Progenitor cell of endocrine pancreas (in vitro differentiated cells): ENCODE measurements at regions not wholly inside any gene's neighbourhood (a gene's known extent, or its start where the extent isn't known, plus 50 kb on each side); places are given as distances from the start of the nearest gene placed in this dataset.

Experiments
- DNase-seq: peaks from one replicate; pipeline ENCODE4 v3.0.0; 2021; ENCODE audit warnings: low spot score; ENCODE audit not compliant: unreplicated experiment
- H3K27ac Mint-ChIP-seq: 2 replicates; pipeline ENCODE4 v1.8.0; 2021; ENCODE audit warnings: mild to moderate bottlenecking, moderate library complexity, mixed read lengths
- H3K27me3 Mint-ChIP-seq: 2 replicates; pipeline ENCODE4 v1.8.0; 2021; ENCODE audit warnings: mixed read lengths
- H3K36me3 Mint-ChIP-seq: 2 replicates; pipeline ENCODE4 v1.8.0; 2022; ENCODE audit warnings: mixed read lengths; ENCODE audit not compliant: insufficient read depth
- H3K4me1 Mint-ChIP-seq: 2 replicates; pipeline ENCODE4 v1.8.0; 2021; ENCODE audit warnings: low read depth, mixed read lengths
- H3K4me3 Mint-ChIP-seq: 2 replicates; pipeline ENCODE4 v1.8.0; 2021; ENCODE audit warnings: low read depth, mild to moderate bottlenecking, moderate library complexity, mixed read lengths
- H3K9me3 Mint-ChIP-seq: 2 replicates; pipeline ENCODE4 v1.8.0; 2021; ENCODE audit warnings: low read depth, mixed read lengths
- CTCF ChIP-seq: fragments of 200-600 bp; sonication (generic); IDR thresholded peaks from one replicate; pipeline ENCODE4 v1.5.0; 2021; ENCODE audit warnings: antibody characterized with exemption, mild to moderate bottlenecking; ENCODE audit not compliant: unreplicated experiment

DNA sequence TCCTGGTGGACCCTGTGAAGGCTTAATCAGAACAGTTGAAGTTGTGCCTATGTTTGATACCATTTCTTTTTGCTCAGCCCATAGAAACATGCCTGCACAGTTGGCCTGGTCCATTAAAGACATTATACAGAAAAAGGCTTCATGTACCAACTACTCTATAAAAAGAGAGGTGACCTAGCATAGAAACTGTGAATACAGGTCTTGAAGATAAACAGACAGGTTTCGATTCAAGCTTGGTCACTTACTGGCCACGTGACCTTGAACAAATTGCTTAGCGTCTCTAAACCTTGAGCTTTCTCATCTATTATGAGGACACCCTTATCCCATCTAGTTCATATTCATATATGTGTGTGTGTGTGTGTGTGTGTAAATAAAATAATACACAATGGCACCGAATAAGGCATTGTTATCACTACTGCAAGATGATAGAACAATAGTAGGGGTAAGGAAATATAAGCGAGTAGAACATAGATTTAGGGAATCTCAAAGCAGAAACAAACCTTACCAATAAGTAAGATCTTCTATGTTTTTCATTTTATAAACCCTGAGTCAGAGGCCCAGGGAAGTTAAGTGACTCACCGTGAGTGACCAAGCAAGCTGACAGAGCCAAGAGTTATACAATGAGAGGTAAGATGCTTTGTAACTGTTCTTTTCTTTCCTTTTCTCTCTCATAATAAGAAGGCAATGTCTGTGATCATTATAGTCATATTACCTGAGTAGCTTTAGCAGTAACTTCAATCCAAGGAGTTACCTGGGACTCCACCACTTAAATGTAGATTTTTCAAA, 476.8 kb upstream of the DEPDC1 start:
- no peaks in the 10 kb centered on the region for H3K36me3 Mint-ChIP-seq
- no peaks in the 10 kb centered on the region for H3K27me3 Mint-ChIP-seq
- no peak for DNase-seq
- H3K27ac Mint-ChIP-seq: no peak overlapping the region
- peaks cover 9% of the 10 kb centered on the region for H3K4me1 Mint-ChIP-seq
- H3K9me3 Mint-ChIP-seq: no peaks in the 10 kb centered on the region
- no peak overlapping the region for H3K4me3 Mint-ChIP-seq
- no peak for TF ChIP-seq CTCF

GRCh38 chr1:68974447-68974846, 477.6 kb upstream of the DEPDC1 start:
- no peak for TF ChIP-seq CTCF
- Mint-ChIP-seq H3K4me1 (peaks cover 9% of the 10 kb centered on the region), H3K27me3 (no peaks in the 10 kb centered on the region), H3K27ac (no peak overlapping the region), H3K9me3 (no peaks in the 10 kb centered on the region), H3K4me3 (no peak overlapping the region), H3K36me3 (no peaks in the 10 kb centered on the region)
- no peak for DNase-seq

DNA sequence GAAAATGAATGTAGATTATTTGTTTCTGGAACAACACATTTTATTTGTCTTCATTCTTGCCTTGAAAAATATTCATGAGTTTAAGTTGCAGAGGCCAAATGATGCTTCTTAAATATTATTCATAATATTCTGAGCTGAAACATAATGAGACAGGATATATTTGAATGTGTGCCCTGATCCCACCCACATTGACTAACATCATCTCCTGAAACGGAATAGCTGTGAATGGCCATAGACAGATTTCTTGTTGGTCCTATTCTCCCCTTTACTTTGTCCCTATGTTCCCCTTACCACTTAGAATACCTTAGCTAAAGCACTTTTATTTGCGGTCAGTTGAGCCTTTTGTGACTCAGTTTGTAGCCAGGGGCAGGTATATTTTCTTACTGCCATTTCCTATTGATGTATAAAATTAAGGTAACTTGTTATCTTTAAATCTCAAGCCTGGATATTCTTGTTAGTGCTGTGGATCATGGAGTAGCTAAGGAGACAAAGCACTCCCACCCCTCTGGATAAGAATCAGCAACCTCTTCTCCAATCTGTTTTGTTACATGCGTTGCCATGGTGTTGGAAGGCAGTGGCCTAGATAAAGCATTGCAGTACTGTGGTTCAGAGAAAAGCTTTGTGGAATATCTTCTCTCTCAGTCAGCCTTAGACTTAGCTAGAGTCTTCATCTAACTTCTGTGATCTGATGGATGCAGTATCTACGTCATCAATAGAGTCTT, 478.5 kb upstream of the DEPDC1 start:
- DNase-seq: no peak
- Mint-ChIP-seq H3K36me3 (no peaks in the 10 kb centered on the region), H3K27me3 (no peaks in the 10 kb centered on the region), H3K9me3 (no peaks in the 10 kb centered on the region), H3K4me3 (no peak overlapping the region), H3K4me1 (peaks cover 9% of the 10 kb centered on the region), H3K27ac (no peak overlapping the region)
- TF ChIP-seq CTCF: no peak

GRCh38 chr1:68976916-68977610, 480.2 kb upstream of the DEPDC1 start:
- H3K9me3 Mint-ChIP-seq: no peaks in the 10 kb centered on the region
- no peak overlapping the region for H3K27ac Mint-ChIP-seq
- peaks cover 9% of the 10 kb centered on the region for H3K4me1 Mint-ChIP-seq
- TF ChIP-seq CTCF: no peak
- H3K27me3 Mint-ChIP-seq: no peaks in the 10 kb centered on the region
- no peak overlapping the region for H3K4me3 Mint-ChIP-seq
- no peaks in the 10 kb centered on the region for H3K36me3 Mint-ChIP-seq
- DNase-seq: no peak

- Mint-ChIP-seq H3K4me1 (peaks cover 11% of the 10 kb centered on the region), H3K27ac (no peak overlapping the region), H3K4me3 (no peak overlapping the region), H3K36me3 (no peaks in the 10 kb centered on the region), H3K9me3 (no peaks in the 10 kb centered on the region), H3K27me3 (no peaks in the 10 kb centered on the region)
- no peak for DNase-seq
- TF ChIP-seq CTCF: no peak
These were observed 483.0 kb upstream of the DEPDC1 start for GRCh38 chr1:68979891-68980290.
